ENCODE measurements at regions not wholly inside any gene's neighbourhood (a gene's known extent, or its start where the extent isn't known, plus 50 kb on each side); places are given as distances from the start of the nearest gene placed in this dataset.
A peak's percentile ranks its signal among the peaks of the same experiment; 100 is the strongest.

GRCh38 chr11:86160541-86161149, 83.9 kb upstream of the EED start:
- BruUV-seq (replicated peaks) = no TSS peak
- H3K4me3 ChIP-seq (ENCODE audit: low read length) = no peak overlapping the region
- H3K27me3 ChIP-seq (ENCODE audit: low read length) = no peaks in the 10 kb centered on the region
- no peak overlapping the region for H3K27ac ChIP-seq (ENCODE audit: low read length)
- no peaks in the 10 kb centered on the region for H4K20me1 ChIP-seq (ENCODE audit: low read length)
- ChIA-PET CTCF (no interaction called here), POLR2A (ENCODE audit: unreplicated experiment) (interaction anchor here (0.6 kb wide), 1 partner anchor 345 kb away, joined by 3 read pairs; no protein-coding TSS in a partner anchor)
- H3K4me2 ChIP-seq (ENCODE audit: low read length) = peak overlapping the region; percentile 19; the same call in 1 of the 2 replicates
- DNase-seq = peak; percentile 73
- ATAC-seq = peak; percentile 64
- no peaks in the 10 kb centered on the region for H3F3A ChIP-seq (ENCODE audit: low read length, unreplicated experiment)
- no peaks in the 10 kb centered on the region for H3K36me3 ChIP-seq (ENCODE audit: low read depth, low read length)
- TF ChIP-seq EZH2 (IDR thresholded peaks at IDR 0.05; ENCODE audit: low read length, unreplicated experiment) (no peak), EZH2phosphoT487 (IDR thresholded peaks at IDR 0.05; ENCODE audit: borderline replicate concordance, low read length) (no peak), CTCF (conservative IDR thresholded peaks at IDR 0.05; ENCODE audit: low read depth, low read length) (no peak)
- peaks cover 17% of the 10 kb centered on the region for H3K4me1 ChIP-seq (ENCODE audit: insufficient read depth, low read length)
- H3K79me2 ChIP-seq (ENCODE audit: low read length) = no peaks in the 10 kb centered on the region
- no peak overlapping the region for H2AFZ ChIP-seq (ENCODE audit: low read length)
- intact Hi-C loops (cut with micrococcal nuclease) = no loop called here
- no peaks in the 10 kb centered on the region for H3K9me3 ChIP-seq (ENCODE audit: low read length)
- no peaks in the 10 kb centered on the region for H3K9me2 ChIP-seq (replicated peaks; ENCODE audit: low read length)
- H3K9ac ChIP-seq (ENCODE audit: low read length) = no peak overlapping the region

- Histone ChIP-seq H3K4me1 (ENCODE audit: insufficient read depth, low read length) (peaks cover 17% of the 10 kb centered on the region), H3K9ac (ENCODE audit: low read length) (no peak overlapping the region), H3K79me2 (ENCODE audit: low read length) (no peaks in the 10 kb centered on the region), H3K9me3 (ENCODE audit: low read length) (no peaks in the 10 kb centered on the region), H3K4me2 (ENCODE audit: low read length) (no peak overlapping the region), H3K27me3 (ENCODE audit: low read length) (no peaks in the 10 kb centered on the region), H3K27ac (ENCODE audit: low read length) (no peak overlapping the region), H3K4me3 (ENCODE audit: low read length) (no peak overlapping the region), H2AFZ (ENCODE audit: low read length) (no peak overlapping the region), H3K9me2 (replicated peaks; ENCODE audit: low read length) (no peaks in the 10 kb centered on the region), H4K20me1 (ENCODE audit: low read length) (no peaks in the 10 kb centered on the region), H3F3A (ENCODE audit: low read length, unreplicated experiment) (no peaks in the 10 kb centered on the region), H3K36me3 (ENCODE audit: low read depth, low read length) (no peaks in the 10 kb centered on the region)
- no peak for ATAC-seq
- DNase-seq = no peak
- ChIA-PET CTCF (no interaction called here), POLR2A (ENCODE audit: unreplicated experiment) (no interaction called here)
- no peak for TF ChIP-seq CTCF (conservative IDR thresholded peaks at IDR 0.05; ENCODE audit: low read depth, low read length)
- BruUV-seq (replicated peaks) = no TSS peak
- intact Hi-C loops (cut with micrococcal nuclease) = no loop called here
These were observed 85.0 kb upstream of the EED start for GRCh38 chr11:86159581-86159891.

GRCh38 chr11:86158704-86159580, 85.6 kb upstream of the EED start:
- Histone ChIP-seq H3K4me3 (ENCODE audit: low read length) (no peak overlapping the region), H3F3A (ENCODE audit: low read length, unreplicated experiment) (no peaks in the 10 kb centered on the region), H3K9ac (ENCODE audit: low read length) (no peak overlapping the region), H3K9me3 (ENCODE audit: low read length) (no peaks in the 10 kb centered on the region), H3K79me2 (ENCODE audit: low read length) (no peaks in the 10 kb centered on the region), H3K27ac (ENCODE audit: low read length) (no peak overlapping the region), H2AFZ (ENCODE audit: low read length) (no peak overlapping the region), H3K4me2 (ENCODE audit: low read length) (no peak overlapping the region), H4K20me1 (ENCODE audit: low read length) (no peaks in the 10 kb centered on the region), H3K4me1 (ENCODE audit: insufficient read depth, low read length) (peaks cover 17% of the 10 kb centered on the region), H3K9me2 (replicated peaks; ENCODE audit: low read length) (no peaks in the 10 kb centered on the region), H3K27me3 (ENCODE audit: low read length) (no peaks in the 10 kb centered on the region), H3K36me3 (ENCODE audit: low read depth, low read length) (no peaks in the 10 kb centered on the region)
- ChIA-PET CTCF (no interaction called here), POLR2A (ENCODE audit: unreplicated experiment) (no interaction called here)
- intact Hi-C loops (cut with micrococcal nuclease) = no loop called here
- DNase-seq (no peak), ATAC-seq (no peak)
- no TSS peak for BruUV-seq (replicated peaks)
- TF ChIP-seq CTCF (conservative IDR thresholded peaks at IDR 0.05; ENCODE audit: low read depth, low read length) (no peak), EZH2 (IDR thresholded peaks at IDR 0.05; ENCODE audit: low read length, unreplicated experiment) (no peak), EZH2phosphoT487 (IDR thresholded peaks at IDR 0.05; ENCODE audit: borderline replicate concordance, low read length) (no peak)

Data from PC-3 (cell line).